ENCODE measurements at regions not wholly inside any gene's neighbourhood (a gene's known extent, or its start where the extent isn't known, plus 50 kb on each side); places are given as distances from the start of the nearest gene placed in this dataset.
"Not testable (repeated sequence)": the region's sequence is repeated elsewhere in the genome, so short reads cannot be mapped to it uniquely, and the experiment has no call there.

GRCh38 chr2:87498169-87498853 is 249.6 kb upstream of the PLGLB2 start:
- not testable (repeated sequence) for DNase-seq

GRCh38 chr2:87498854-87499238 is 249.0 kb upstream of the PLGLB2 start:
- DNase-seq = not testable (repeated sequence)

GRCh38 chr2:87499860-87500259 is 248.0 kb upstream of the PLGLB2 start:
- not testable (repeated sequence) for DNase-seq

- not testable (repeated sequence) for DNase-seq
Observed at GRCh38 chr2:87500421-87500820, 247.5 kb upstream of the PLGLB2 start.

GRCh38 chr2:87500951-87501350 is 246.9 kb upstream of the PLGLB2 start:
- not testable (repeated sequence) for DNase-seq

- DNase-seq = not testable (repeated sequence)
Observed at GRCh38 chr2:87502948-87503347, 244.9 kb upstream of the PLGLB2 start.

- not testable (repeated sequence) for DNase-seq
Observed at GRCh38 chr2:87505239-87505638, 242.6 kb upstream of the PLGLB2 start.

- not testable (repeated sequence) for DNase-seq
Observed at GRCh38 chr2:87505909-87506308, 242.0 kb upstream of the PLGLB2 start.

- not testable (repeated sequence) for DNase-seq
Observed at GRCh38 chr2:87507378-87508348, 240.2 kb upstream of the PLGLB2 start.

- DNase-seq = not testable (repeated sequence)
Observed at GRCh38 chr2:87511195-87511778, 236.6 kb upstream of the PLGLB2 start.

- DNase-seq = not testable (repeated sequence)
Observed at GRCh38 chr2:87512864-87513530, 234.9 kb upstream of the PLGLB2 start.

GRCh38 chr2:87514034-87514433 is 233.9 kb upstream of the PLGLB2 start:
- DNase-seq = not testable (repeated sequence)

GRCh38 chr2:87514515-87514914 is 233.4 kb upstream of the PLGLB2 start:
- DNase-seq = not testable (repeated sequence)

- DNase-seq = not testable (repeated sequence)
Observed at GRCh38 chr2:87515226-87515625, 232.7 kb upstream of the PLGLB2 start.

- DNase-seq = not testable (repeated sequence)
Observed at GRCh38 chr2:87515875-87516274, 232.0 kb upstream of the PLGLB2 start.

- not testable (repeated sequence) for DNase-seq
Observed at GRCh38 chr2:87516369-87516967, 231.4 kb upstream of the PLGLB2 start.

- DNase-seq = not testable (repeated sequence)
Observed at GRCh38 chr2:87517438-87517837, 230.4 kb upstream of the PLGLB2 start.

- not testable (repeated sequence) for DNase-seq
Observed at GRCh38 chr2:87518066-87518465, 229.8 kb upstream of the PLGLB2 start.

GRCh38 chr2:87518547-87518946 is 229.3 kb upstream of the PLGLB2 start:
- not testable (repeated sequence) for DNase-seq

- DNase-seq = not testable (repeated sequence)
Observed at GRCh38 chr2:87519158-87520011, 228.5 kb upstream of the PLGLB2 start.

- not testable (repeated sequence) for DNase-seq
Observed at GRCh38 chr2:87521057-87521456, 226.8 kb upstream of the PLGLB2 start.
